ENCODE measurements at regions not wholly inside any gene's neighbourhood (a gene's known extent, or its start where the extent isn't known, plus 50 kb on each side); places are given as distances from the start of the nearest gene placed in this dataset.
A peak's percentile ranks its signal among the peaks of the same experiment; 100 is the strongest.

- H3K79me1 ChIP-seq (ENCODE audit: low read depth, low read length) = no peaks in the 10 kb centered on the region
- H3K18ac ChIP-seq (ENCODE audit: low read length) = no peak overlapping the region
- H2BK12ac ChIP-seq (ENCODE audit: low read length) = no peak overlapping the region
- H3K27me3 ChIP-seq (ENCODE audit: control insufficient read depth in 3 of 3, insufficient read depth in 3 of 3, low read depth in 1 of 3, low read length in 3 of 3) = no peaks in the 10 kb centered on the region
- no peaks in the 10 kb centered on the region for H3K36me3 ChIP-seq (replicated peaks in 1 of 2; ENCODE audit: control insufficient read depth in 2 of 2, insufficient read depth in 2 of 2, low read length in 2 of 2)
- DNase-seq (ENCODE audit: low spot score) = no peak
- H3K4me3 ChIP-seq (ENCODE audit: low read length in 2 of 2) = no peak overlapping the region
- no peak overlapping the region for H4K8ac ChIP-seq (ENCODE audit: low read depth, low read length)
- H3K4me1 ChIP-seq (ENCODE audit: control insufficient read depth in 2 of 2, insufficient read depth in 1 of 2, low read depth in 1 of 2, low read length in 2 of 2) = no peaks in the 10 kb centered on the region
- no peak overlapping the region for H3K23ac ChIP-seq (ENCODE audit: low read depth, low read length, poor library complexity)
- no peak overlapping the region for H2AK5ac ChIP-seq (ENCODE audit: low read depth, low read length)
- H2AFZ ChIP-seq (ENCODE audit: low read length) = no peak overlapping the region
- H2BK15ac ChIP-seq (ENCODE audit: low read length) = no peak overlapping the region
- no peak overlapping the region for H3K9ac ChIP-seq (ENCODE audit: low read depth, low read length, poor library complexity)
- H3K9me3 ChIP-seq (replicated peaks in 1 of 2; ENCODE audit: control insufficient read depth in 2 of 2, insufficient read depth in 1 of 2, low read depth in 1 of 2, low read length in 2 of 2) = peaks cover 0 to 1% of the 10 kb centered on the region in 2 donors
- H2BK5ac ChIP-seq (ENCODE audit: low read length) = no peak overlapping the region
- no peak overlapping the region for H3K4me2 ChIP-seq (ENCODE audit: insufficient read depth, low read length, poor library complexity, severe bottlenecking)
- no peak overlapping the region for H2BK120ac ChIP-seq (ENCODE audit: low read depth, low read length)
- no peak overlapping the region for H3K4ac ChIP-seq (ENCODE audit: low read length)
- no peak overlapping the region for H4K91ac ChIP-seq (ENCODE audit: low read depth, low read length, poor library complexity)
- no peak overlapping the region for H3K27ac ChIP-seq (replicated peaks; ENCODE audit: low read length)
- no peak overlapping the region for H3K14ac ChIP-seq (ENCODE audit: low read length)
Measured at GRCh38 chr4:29948858-29949257, 771.3 kb upstream of the PCDH7 start.

- Histone ChIP-seq H3K14ac (ENCODE audit: low read length) (no peak overlapping the region), H3K18ac (ENCODE audit: low read length) (no peak overlapping the region), H3K79me1 (ENCODE audit: low read depth, low read length) (no peaks in the 10 kb centered on the region), H2BK15ac (ENCODE audit: low read length) (no peak overlapping the region), H3K4me3 (ENCODE audit: low read length in 2 of 2) (no peak overlapping the region), H4K91ac (ENCODE audit: low read depth, low read length, poor library complexity) (no peak overlapping the region), H2AK5ac (ENCODE audit: low read depth, low read length) (no peak overlapping the region), H3K27me3 (ENCODE audit: control insufficient read depth in 3 of 3, insufficient read depth in 3 of 3, low read depth in 1 of 3, low read length in 3 of 3) (no peaks in the 10 kb centered on the region), H3K4ac (ENCODE audit: low read length) (no peak overlapping the region), H4K8ac (ENCODE audit: low read depth, low read length) (no peak overlapping the region), H2BK120ac (ENCODE audit: low read depth, low read length) (no peak overlapping the region), H3K27ac (replicated peaks; ENCODE audit: low read length) (no peak overlapping the region), H2BK5ac (ENCODE audit: low read length) (no peak overlapping the region), H3K4me1 (ENCODE audit: control insufficient read depth in 2 of 2, insufficient read depth in 1 of 2, low read depth in 1 of 2, low read length in 2 of 2) (no peaks in the 10 kb centered on the region), H3K9me3 (replicated peaks in 1 of 2; ENCODE audit: control insufficient read depth in 2 of 2, insufficient read depth in 1 of 2, low read depth in 1 of 2, low read length in 2 of 2) (no peaks in the 10 kb centered on the region), H2BK12ac (ENCODE audit: low read length) (no peak overlapping the region), H3K9ac (ENCODE audit: low read depth, low read length, poor library complexity) (no peak overlapping the region), H3K4me2 (ENCODE audit: insufficient read depth, low read length, poor library complexity, severe bottlenecking) (no peak overlapping the region), H3K23ac (ENCODE audit: low read depth, low read length, poor library complexity) (no peak overlapping the region), H2AFZ (ENCODE audit: low read length) (no peak overlapping the region), H3K36me3 (replicated peaks in 1 of 2; ENCODE audit: control insufficient read depth in 2 of 2, insufficient read depth in 2 of 2, low read length in 2 of 2) (no peaks in the 10 kb centered on the region)
- no peak for DNase-seq (ENCODE audit: low spot score)
- no CpG with 5 or more reads among the region's 2 CpGs for WGBS, 2 donors (ENCODE audit: extremely low coverage in 2 of 2, insufficient read length in 2 of 2, insufficient replicate concordance in 1 of 2)
Measured at GRCh38 chr4:29966386-29966785, 753.8 kb upstream of the PCDH7 start.

GRCh38 chr4:29970626-29971025 is 749.5 kb upstream of the PCDH7 start:
- H3K14ac ChIP-seq (ENCODE audit: low read length) = no peak overlapping the region
- H4K91ac ChIP-seq (ENCODE audit: low read depth, low read length, poor library complexity) = no peak overlapping the region
- H3K4ac ChIP-seq (ENCODE audit: low read length) = no peak overlapping the region
- H3K4me2 ChIP-seq (ENCODE audit: insufficient read depth, low read length, poor library complexity, severe bottlenecking) = no peak overlapping the region
- no peak overlapping the region for H2BK120ac ChIP-seq (ENCODE audit: low read depth, low read length)
- H3K4me1 ChIP-seq (ENCODE audit: control insufficient read depth in 2 of 2, insufficient read depth in 1 of 2, low read depth in 1 of 2, low read length in 2 of 2) = no peaks in the 10 kb centered on the region
- H3K27ac ChIP-seq (replicated peaks; ENCODE audit: low read length) = no peak overlapping the region
- no peak overlapping the region for H4K8ac ChIP-seq (ENCODE audit: low read depth, low read length)
- H2AFZ ChIP-seq (ENCODE audit: low read length) = peak overlapping the region; percentile 82
- H3K23ac ChIP-seq (ENCODE audit: low read depth, low read length, poor library complexity) = no peak overlapping the region
- H3K36me3 ChIP-seq (replicated peaks in 1 of 2; ENCODE audit: control insufficient read depth in 2 of 2, insufficient read depth in 2 of 2, low read length in 2 of 2) = no peaks in the 10 kb centered on the region
- no CpG with 5 or more reads among the region's 2 CpGs for WGBS, 2 donors (ENCODE audit: extremely low coverage in 2 of 2, insufficient read length in 2 of 2, insufficient replicate concordance in 1 of 2)
- no peaks in the 10 kb centered on the region for H3K27me3 ChIP-seq (ENCODE audit: control insufficient read depth in 3 of 3, insufficient read depth in 3 of 3, low read depth in 1 of 3, low read length in 3 of 3)
- H2BK5ac ChIP-seq (ENCODE audit: low read length) = no peak overlapping the region
- no peak overlapping the region for H3K18ac ChIP-seq (ENCODE audit: low read length)
- H3K79me1 ChIP-seq (ENCODE audit: low read depth, low read length) = no peaks in the 10 kb centered on the region
- DNase-seq (ENCODE audit: low spot score) = peak; percentile 8
- H3K9me3 ChIP-seq (replicated peaks in 1 of 2; ENCODE audit: control insufficient read depth in 2 of 2, insufficient read depth in 1 of 2, low read depth in 1 of 2, low read length in 2 of 2) = no peaks in the 10 kb centered on the region
- no peak overlapping the region for H2BK12ac ChIP-seq (ENCODE audit: low read length)
- H3K4me3 ChIP-seq (ENCODE audit: low read length in 2 of 2) = no peak overlapping the region
- H2AK5ac ChIP-seq (ENCODE audit: low read depth, low read length) = no peak overlapping the region
- no peak overlapping the region for H2BK15ac ChIP-seq (ENCODE audit: low read length)
- no peak overlapping the region for H3K9ac ChIP-seq (ENCODE audit: low read depth, low read length, poor library complexity)

- Histone ChIP-seq H2BK15ac (ENCODE audit: low read length) (no peak overlapping the region), H3K4me3 (ENCODE audit: low read length in 2 of 2) (no peak overlapping the region), H2BK12ac (ENCODE audit: low read length) (no peak overlapping the region), H3K23ac (ENCODE audit: low read depth, low read length, poor library complexity) (no peak overlapping the region), H3K9ac (ENCODE audit: low read depth, low read length, poor library complexity) (no peak overlapping the region), H3K27ac (replicated peaks; ENCODE audit: low read length) (no peak overlapping the region), H2AFZ (ENCODE audit: low read length) (no peak overlapping the region), H2BK5ac (ENCODE audit: low read length) (no peak overlapping the region), H4K91ac (ENCODE audit: low read depth, low read length, poor library complexity) (no peak overlapping the region), H3K18ac (ENCODE audit: low read length) (no peak overlapping the region), H3K9me3 (replicated peaks in 1 of 2; ENCODE audit: control insufficient read depth in 2 of 2, insufficient read depth in 1 of 2, low read depth in 1 of 2, low read length in 2 of 2) (no peaks in the 10 kb centered on the region), H3K4me2 (ENCODE audit: insufficient read depth, low read length, poor library complexity, severe bottlenecking) (no peak overlapping the region), H4K8ac (ENCODE audit: low read depth, low read length) (no peak overlapping the region), H3K14ac (ENCODE audit: low read length) (no peak overlapping the region), H3K27me3 (ENCODE audit: control insufficient read depth in 3 of 3, insufficient read depth in 3 of 3, low read depth in 1 of 3, low read length in 3 of 3) (no peaks in the 10 kb centered on the region), H2BK120ac (ENCODE audit: low read depth, low read length) (no peak overlapping the region), H3K36me3 (replicated peaks in 1 of 2; ENCODE audit: control insufficient read depth in 2 of 2, insufficient read depth in 2 of 2, low read length in 2 of 2) (no peaks in the 10 kb centered on the region), H3K79me1 (ENCODE audit: low read depth, low read length) (no peaks in the 10 kb centered on the region), H3K4me1 (ENCODE audit: control insufficient read depth in 2 of 2, insufficient read depth in 1 of 2, low read depth in 1 of 2, low read length in 2 of 2) (no peaks in the 10 kb centered on the region), H3K4ac (ENCODE audit: low read length) (no peak overlapping the region), H2AK5ac (ENCODE audit: low read depth, low read length) (no peak overlapping the region)
- DNase-seq (ENCODE audit: low spot score) = no peak
- no CpG with 5 or more reads among the region's 3 CpGs for WGBS, 2 donors (ENCODE audit: extremely low coverage in 2 of 2, insufficient read length in 2 of 2, insufficient replicate concordance in 1 of 2)
Measured at GRCh38 chr4:29972121-29972520, 748.0 kb upstream of the PCDH7 start.
